ENCODE measurements at regions not wholly inside any gene's neighbourhood (a gene's known extent, or its start where the extent isn't known, plus 50 kb on each side); places are given as distances from the start of the nearest gene placed in this dataset.
"Not testable (repeated sequence)": the region's sequence is repeated elsewhere in the genome, so short reads cannot be mapped to it uniquely, and the experiment has no call there.

DNA sequence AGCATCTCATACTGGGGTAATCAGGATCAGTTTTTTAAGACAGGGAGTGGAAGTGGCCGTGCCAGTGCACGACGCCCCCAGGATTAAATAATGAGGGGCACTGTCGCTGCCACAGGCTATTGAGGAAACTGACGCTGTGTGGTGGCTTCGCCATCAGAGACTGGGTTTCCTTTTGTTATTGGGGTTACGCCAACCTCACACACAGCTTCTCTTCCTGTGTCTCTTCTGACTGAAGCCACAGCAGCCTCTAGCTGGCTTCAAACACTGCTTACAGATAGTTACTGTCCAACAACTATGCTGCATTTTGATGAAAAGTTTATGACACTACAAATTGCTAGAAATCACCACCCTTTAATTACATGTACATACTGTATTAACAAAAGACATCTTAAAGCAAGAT is 521.9 kb upstream of the SALL3 start:
- no peak for DNase-seq (ENCODE audit: low spot score)

DNA sequence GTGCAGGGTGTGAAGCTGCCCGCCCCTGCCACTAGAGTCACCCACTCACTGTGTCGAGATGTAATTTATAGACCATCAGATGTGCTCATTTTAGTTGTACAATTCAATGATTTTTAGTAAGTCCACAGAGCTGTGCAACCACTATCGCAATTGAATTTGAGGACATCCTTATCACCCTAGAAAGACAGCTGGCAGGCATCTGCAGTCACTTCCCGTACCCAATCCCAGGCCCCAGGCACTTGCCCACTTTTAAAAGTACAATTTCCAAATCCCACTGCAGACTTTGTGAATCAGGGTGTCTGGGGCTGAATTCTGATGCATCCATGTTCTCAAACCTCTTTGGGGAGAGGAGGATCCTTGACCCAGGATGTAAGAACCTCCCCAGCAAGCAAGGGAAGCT is 521.3 kb upstream of the SALL3 start:
- no peak for DNase-seq (ENCODE audit: low spot score)

DNA sequence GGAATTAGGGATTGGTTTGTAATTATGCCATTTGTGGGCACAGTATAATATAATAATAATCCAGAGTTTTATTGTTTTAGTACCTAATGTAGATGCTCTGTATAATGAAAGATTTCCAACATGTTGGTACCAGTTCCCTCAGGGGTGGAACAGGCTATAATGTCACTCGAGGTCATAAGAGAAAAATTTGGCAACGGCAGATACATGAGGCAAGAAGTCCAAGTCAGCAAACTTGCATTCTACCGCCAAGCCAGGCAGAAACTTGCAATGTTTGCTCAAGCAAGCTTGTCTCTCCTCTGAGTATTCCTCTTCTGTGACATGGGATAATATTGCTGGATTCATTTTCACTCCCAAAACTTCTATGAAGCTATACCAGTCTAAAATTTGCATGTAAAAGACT is 520.0 kb upstream of the SALL3 start:
- DNase-seq (ENCODE audit: low spot score): no peak

DNA sequence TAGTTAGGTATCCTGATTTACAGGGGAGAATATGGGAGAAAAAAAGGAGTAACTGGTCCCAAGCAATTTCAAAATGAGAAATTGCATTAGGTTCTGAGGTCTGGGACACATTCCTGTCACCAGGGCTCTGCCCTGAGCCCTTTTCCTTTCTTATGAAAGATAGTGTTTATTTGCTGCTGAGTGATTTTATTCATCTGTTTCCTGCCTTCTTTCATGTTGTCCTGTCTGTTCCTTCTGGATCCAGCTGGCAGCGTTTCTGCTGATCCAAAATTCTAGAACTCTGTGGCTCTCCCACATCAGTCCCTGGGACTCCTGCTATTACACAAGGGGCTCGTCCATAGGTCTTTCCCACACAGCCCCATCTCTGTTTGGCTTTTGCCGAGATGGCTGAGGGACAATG is 519.1 kb upstream of the SALL3 start:
- DNase-seq (ENCODE audit: low spot score): no peak

DNA sequence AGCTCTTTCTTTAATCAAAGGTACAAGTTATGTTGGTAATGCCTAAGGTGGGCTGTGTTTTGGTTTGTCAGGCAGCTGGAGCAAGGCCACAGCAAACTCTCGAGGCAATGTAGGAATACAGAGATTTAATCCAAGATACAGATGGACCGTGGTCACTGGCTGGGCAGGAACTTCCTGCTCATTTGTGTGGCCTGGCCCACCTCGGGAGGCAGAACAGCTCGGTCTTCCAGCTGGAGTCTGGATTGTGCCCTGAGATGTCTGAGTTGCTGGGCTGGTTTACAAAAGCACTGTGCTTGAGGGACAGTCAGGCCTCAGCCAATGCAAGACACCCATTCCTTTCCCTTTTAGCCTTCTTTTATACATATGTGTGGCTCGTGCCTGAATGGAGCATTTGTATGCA is 506.1 kb upstream of the SALL3 start:
- no peak for DNase-seq (ENCODE audit: low spot score)

DNA sequence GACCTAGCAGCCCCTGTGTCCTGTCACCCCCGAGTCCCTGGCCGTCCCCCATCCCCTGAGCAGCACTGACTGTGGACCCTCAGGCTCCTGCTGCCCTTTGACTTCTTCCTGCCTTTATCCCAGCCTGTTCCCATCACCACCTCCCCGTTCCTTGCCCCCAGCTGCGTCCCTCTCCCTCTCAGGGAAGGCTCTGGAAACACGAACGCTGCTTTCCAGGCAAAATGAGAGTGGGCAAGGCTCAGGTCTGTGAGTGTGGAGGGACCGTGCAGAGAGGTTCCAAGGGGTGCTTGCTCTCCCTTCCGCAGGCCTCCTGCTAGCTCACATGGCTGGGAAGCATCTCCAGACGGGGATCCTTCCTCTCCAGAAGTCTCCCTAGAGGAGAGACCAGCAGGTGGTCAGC is 501.8 kb upstream of the SALL3 start:
- DNase-seq (ENCODE audit: low spot score): no peak

DNA sequence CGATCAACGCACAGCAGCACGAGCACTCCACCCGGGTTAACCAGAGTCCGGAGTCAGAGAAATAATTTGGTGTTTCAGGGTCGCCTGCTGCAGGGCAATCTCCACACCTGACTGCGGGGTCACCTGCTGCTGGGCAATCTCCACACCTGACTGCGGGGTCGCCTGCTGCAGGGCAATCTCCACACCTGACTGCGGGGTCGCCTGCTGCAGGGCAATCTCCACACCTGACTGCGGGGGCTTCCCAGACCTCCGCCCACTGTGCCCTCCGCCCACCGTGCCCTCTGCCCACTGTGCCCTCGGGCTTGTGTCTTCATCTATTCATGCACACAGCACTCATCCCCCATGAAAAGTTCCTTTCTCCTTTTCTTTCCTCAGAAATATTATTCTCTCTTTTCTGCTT is 500.2 kb upstream of the SALL3 start:
- DNase-seq (ENCODE audit: low spot score): no peak

DNA sequence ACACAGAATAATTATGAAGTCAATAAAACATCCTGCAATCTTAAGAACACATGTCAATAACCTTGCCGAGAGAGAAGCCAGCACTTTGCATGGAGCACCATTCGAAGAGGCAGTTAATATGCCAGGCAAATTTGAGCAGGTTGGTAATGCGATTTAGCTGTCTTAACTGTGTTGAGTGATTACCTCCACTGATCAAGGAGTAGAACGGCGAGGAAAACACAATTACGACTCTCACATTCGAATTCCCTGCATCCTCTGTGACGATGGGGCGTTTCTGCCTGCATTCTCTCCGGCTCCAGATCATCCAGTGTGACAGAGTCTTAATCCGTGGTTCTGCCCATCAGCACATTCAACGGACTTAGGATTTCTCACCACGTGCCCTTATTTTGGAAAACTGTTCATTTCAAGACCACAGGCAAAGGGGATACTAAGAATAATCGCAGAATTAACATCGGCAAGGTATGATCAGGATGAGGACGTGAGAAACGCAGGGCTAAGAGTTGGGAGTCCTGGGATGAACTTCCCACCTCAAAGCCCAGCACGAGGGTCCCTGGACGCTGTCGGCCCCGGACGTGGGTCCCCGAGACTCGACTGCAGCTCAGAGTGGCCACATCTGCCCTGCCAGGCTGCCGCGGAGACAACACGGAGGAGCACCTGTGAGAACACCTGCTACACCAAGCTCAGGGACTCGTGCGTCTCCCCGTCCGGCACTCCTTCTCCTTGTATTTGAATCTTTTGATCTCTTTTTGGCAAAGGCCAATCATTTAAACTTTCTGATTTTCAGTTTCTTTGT is 499.2 kb upstream of the SALL3 start:
- DNase-seq (ENCODE audit: low spot score): no peak

DNA sequence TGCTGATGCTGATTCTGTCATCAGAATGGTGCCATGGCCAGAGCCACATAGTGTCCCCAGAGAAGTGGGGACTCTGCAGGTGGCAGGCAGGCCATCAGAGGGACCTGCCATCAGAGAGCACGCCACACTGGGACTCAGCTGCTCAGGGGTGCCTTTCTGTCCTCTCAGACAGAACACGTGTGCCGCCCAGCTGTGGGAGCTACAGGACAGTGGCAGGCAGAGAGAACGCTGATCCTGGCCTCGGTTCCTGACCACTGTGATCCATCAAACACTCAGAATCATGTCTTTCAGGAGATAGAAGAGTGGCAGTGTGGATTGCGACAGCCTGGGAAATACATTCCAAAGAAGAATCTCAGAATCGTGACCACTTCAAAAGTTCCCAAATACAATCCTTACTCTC is 497.2 kb upstream of the SALL3 start:
- no peak for DNase-seq (ENCODE audit: low spot score)

DNA sequence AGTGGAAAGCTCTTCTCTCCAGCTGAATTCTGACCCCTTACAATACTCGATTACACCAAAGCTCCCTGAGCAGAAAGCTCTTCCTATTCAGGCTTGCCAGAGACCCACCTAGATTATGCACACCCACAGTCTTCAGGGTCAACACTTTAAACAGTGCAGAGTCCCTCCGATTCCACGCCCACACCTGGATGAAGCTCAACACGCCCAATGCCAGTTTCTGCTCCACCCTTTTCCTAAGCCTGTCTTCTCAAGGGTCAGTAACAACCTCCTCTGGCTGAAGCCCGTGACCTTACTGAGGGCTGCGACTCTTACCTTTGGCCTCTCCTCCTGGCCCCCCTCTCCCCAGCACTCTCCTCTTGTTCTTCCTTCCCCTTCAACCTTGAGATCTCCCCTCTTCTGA is 492.0 kb upstream of the SALL3 start:
- no peak for DNase-seq (ENCODE audit: low spot score)

DNA sequence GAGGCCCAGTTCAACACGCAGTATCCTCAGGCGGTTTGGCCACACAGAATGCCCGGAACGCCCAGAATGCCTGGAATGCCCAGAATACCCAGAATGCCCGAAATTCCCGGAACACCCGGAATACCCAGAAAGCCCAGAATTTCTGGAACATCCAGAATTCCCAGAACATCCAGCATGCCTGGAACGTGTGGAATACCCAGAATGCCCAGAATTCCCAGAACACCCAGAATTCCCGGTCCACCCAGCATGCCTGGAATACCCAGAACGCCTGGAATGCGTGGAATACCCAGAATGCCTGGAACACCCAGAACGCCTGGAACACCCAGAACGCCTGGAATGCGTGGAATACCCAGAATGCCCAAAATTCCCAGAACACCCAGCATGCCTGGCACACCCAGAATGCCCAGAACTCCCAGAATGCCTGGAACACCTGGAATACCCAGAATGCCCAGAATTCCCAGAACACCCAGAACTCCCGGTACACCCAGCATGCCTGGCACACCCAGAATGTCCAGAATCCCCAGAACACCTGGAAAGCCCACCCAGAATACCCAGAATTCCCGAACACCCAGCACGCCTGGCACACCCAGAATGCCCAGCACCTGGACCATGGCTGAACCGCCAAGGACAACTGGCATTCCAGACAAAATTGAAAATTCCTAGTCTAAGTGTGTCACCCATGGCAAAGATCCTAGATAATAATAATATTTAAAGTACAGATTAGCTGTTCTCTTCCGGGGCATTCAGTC is 487.4 kb upstream of the SALL3 start:
- DNase-seq (ENCODE audit: low spot score): no peak

DNA sequence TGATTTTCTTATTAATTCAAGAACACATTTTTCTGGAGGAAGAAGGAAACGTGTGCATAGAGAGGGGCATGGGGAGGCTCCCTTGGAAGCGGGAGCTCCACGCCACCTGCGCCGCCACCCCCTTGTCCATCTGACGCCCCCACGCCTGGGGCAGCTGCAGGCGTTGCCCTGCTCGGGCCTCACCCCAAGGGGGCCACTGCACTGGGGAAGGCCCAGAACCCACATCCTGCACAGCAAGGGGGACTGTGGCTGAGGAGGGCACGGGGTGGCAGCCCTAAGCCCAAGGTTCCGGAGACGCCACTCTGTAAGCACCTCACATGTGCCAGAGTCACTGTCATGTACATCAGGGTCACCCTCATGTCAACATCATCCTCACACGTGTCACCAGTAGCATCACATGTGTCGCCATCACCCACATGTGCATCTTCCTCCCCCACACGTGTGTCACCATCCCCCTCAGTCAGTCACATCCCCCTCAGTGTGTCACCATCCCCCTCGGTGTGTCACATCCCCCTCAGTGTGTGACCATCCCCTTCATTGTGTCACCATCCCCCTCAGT is 486.7 kb upstream of the SALL3 start:
- DNase-seq (ENCODE audit: low spot score): no peak

DNA sequence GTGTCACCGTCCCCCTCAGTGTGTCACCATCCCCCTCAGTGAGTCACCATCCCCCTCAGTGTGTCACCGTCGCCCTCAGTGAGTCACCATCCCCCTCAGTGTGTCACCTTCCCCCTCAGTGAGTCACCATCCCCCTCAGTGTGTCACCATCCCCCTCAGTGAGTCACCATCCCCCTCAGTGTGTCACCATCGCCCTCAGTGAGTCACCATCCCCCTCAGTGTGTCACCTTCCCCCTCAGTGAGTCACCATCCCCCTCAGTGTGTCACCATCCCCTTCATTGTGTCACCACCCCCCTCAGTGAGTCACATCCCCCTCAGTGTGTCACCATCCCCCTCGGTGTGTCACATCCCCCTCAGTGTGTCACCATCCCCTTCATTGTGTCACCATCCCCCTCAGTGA is 486.1 kb upstream of the SALL3 start:
- not testable (repeated sequence) for DNase-seq (ENCODE audit: low spot score)

DNA sequence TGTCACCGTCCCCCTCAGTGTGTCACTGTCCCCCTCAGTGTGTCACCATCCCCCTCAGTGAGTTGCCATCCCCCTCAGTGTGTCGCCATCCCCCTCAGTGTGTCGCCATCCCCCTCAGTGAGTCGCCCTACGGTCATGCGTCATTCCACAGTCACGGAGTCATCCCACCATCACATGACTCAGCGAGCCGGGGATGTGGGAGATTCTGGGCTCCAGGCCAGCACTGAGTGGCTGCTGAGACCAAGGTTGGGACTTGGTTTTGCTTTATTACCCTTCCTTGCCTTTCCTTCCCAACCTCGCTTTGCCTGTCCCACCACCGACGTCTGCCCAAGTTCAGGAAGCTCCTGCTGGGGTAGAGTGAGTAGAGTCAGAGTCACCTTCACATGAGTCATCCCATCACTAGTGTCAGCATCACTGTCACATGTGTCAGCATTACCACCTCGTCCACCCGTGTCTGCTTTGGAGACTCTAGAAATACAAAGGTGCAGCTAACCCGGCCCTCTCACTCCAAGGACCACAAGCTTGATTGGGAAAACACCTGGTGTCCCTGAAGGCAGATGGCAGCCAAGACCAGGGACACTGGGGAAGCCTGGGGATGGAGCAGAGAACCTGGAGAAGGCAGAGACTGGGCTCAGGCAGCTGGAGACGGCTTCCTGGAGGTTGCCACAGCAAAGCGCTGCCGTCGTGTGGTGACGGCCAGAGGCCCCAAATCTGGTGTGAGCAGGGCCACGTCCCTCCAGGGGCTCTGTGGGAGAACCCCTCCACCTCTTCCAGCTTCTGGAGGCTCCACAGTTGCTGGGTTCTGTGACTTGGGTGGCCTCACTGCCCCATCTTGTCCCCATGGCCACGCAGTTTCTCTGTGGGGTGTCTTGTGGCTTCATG is 485.2 kb upstream of the SALL3 start:
- no peak for DNase-seq (ENCODE audit: low spot score)

DNA sequence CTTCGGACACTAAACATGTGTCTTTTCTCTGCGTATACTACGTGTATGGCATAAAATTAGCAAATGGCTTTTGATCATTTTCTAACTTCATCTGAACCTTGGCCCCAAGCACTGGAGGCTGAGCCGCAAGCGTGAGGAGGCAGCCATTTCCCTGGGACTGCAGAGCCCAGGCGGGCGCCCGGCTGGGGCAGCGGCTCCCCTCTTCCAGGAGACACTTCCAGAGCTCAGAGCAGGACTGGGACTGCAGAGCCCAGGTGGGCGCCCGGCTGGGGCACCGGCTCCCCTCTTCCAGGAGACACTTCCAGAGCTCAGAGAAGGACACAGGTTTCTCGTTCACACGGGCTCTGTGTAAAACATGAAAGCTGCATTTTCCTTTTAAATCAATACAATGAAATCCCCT is 484.1 kb upstream of the SALL3 start:
- DNase-seq (ENCODE audit: low spot score): no peak

DNA sequence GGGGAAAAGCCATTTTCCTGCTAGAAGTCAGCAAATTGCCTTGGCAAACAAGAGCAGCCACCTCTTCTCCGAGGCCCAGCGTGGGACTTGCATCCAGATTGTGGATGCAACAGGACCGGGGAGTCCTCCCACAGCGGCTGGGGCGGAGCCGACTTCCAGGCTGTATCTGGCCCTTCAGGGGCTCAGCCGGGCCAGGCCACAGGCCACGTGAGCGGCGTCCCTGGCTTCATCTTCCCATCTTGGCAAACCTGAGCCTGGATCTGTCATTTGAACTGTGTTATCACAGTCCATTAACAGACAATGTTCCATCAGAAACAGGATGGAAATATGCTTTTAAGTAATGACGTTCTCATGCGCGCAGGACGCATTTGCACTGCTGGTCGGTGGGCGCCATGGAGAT is 483.5 kb upstream of the SALL3 start:
- no peak for DNase-seq (ENCODE audit: low spot score)

DNA sequence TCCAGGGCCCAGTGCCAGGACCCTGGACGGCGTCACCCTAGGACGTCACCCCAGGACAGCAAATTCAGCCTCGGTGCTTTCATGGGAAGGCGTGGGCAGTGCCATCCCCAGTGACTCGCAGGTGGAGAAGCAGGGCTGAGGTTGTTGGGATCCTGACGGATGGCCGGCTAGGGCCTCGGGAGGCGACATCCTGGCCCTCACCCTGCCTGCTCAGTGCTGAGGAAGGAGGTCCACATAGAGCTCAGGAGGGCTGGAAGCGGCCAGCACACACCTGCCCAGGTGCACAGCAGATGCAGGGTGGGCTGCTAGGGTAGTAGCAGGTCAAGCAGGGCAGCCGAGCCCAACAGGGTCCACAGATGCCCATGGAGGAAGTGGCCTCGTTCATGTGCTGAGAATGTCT is 482.0 kb upstream of the SALL3 start:
- DNase-seq (ENCODE audit: low spot score): no peak

DNA sequence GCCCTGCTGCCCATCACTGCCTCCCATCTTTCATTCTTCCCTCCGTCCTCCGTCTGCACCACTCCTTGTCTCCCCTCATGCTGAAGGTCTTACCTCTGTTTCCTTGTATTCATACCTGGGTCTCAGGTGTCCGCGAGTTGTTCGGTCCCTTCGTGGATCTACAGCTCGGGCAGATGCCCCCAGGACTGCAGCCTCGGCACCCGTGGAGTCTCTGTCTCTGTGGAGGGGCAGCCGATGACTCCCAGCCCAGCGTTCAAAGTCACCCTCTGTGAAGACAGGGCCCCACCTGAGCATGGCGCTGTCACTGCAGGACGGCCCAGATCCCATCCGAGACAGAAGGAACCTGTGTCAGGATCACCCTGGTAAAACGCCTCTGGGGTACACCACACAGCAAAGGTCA is 480.0 kb upstream of the SALL3 start:
- DNase-seq (ENCODE audit: low spot score): no peak

DNA sequence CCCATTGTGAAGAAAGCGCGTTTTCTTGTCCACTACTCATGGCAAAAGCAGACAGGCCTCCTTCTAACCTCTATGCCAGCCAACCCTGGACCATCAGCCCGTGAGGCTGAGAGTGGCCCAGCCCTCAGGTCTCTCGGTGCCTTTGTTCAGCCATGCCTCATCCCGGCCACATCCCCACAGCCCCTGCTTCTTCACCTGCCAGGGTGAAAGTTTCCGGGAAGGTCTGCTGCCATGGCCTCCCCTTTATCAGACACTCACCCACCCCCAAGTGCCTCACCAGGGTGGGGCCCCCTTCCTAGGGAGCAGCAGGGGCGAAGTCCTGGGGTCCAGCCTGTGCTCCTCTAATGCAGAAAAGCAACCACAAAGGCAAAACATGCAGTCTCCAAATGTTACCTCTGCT is 478.4 kb upstream of the SALL3 start:
- no peak for DNase-seq (ENCODE audit: low spot score)

DNA sequence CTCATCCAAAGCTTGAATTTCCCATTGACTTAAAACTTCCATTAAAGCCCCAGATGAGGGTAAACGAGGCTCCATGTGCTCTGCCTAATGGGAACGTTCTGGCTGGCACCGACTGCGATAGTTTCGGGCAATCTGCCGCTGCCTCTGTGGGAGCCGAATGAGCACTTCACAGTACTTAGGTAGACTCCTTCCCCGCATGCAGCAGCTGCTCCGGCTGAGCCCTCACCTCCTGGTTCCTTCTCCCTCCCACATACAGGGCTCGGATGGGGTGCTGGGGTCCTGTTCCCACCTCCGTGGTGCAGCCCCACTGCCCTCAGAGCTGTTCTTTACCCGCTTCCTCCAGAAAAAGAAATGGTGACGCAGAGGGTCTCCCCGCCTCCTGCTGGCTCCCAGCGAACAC is 476.5 kb upstream of the SALL3 start:
- DNase-seq (ENCODE audit: low spot score): no peak

DNA sequence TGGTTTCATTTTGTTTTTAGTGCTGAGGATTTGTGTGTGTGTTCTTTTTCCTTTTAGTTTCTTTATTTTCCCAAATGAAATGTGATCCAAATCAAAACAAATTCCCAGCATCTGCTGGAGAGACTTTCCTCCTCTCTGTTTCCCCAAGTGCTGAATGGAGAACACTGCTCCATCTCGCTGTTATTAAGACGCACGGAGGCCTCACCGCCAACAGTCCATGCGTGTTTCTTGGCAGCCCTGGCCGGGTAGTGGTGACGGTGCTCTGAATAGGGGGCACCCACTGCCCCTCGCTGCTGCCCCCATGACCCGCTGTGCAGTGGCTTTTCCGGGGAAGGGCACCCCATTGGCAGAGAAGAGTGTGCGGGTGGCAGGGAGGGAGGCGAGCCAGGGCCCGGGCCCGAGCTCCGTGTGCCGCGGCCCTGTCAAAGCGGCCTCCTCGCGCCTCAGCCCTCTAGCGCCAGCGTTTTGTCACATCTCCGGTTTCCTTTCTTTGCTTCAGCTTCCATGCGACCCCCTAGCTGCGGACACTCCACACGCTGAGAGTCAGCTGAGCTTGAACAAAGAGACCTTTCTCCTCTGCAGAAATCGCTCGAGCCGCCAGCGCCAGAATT is 473.7 kb upstream of the SALL3 start:
- DNase-seq (ENCODE audit: low spot score): no peak

DNA sequence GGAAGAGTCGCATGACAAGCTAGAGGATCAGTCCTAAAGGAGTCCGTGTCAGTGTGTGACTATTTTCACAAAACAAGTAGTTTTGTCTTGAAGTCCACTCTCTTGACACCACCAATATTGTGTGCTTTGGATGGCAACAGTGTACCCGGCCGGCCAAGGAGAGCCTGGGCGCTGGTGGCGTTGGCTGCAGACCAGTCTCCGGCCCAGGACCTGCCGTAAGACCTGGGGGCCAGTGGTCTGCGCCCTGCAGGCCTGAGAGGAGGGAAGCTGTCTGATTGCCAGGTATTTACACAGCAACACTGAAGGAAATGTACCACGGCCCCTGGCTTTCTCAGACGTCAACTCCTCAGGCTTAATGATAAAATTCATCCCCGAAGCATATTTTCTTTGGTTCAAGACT is 472.4 kb upstream of the SALL3 start:
- no peak for DNase-seq (ENCODE audit: low spot score)

All from D341Med (cell line).